ENCODE measurements at regions not wholly inside any gene's neighbourhood (a gene's known extent, or its start where the extent isn't known, plus 50 kb on each side); places are given as distances from the start of the nearest gene placed in this dataset.

DNA sequence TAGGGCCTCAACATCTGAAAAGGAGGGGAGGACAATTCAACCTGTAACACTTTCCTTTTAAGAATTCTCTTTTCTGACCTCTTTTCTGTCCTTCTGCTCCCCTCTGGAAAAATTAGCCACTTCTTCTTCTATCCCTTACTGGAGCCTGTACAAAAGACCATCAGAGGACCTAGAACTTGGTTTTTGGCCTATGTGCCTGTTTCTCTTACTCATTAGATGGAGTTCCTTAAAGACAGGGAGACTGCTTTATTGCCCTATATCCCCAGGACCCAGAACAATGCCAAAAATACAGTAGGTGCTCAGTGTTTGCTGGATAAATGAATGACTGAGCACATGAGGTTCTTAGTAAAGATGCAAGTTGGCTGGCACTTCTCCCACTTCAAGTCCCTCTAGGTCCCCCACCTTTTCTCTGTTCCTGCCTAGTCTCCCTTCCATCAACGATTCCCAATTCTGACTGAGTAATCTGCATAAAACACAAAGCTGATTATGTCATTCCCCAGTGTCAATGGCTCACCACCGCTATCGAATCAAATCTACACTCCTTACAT, 114.2 kb downstream of the DDX1 start:
- TF ChIP-seq YY1 (IDR thresholded peaks at IDR 0.05; ENCODE audit: low read depth, low read length) (no peak), TAF1 (IDR thresholded peaks at IDR 0.05; ENCODE audit: low read depth, low read length) (no peak), JUND (IDR thresholded peaks at IDR 0.05; ENCODE audit: low read length) (no peak)
- TF ChIP-seq, protein P1, sequence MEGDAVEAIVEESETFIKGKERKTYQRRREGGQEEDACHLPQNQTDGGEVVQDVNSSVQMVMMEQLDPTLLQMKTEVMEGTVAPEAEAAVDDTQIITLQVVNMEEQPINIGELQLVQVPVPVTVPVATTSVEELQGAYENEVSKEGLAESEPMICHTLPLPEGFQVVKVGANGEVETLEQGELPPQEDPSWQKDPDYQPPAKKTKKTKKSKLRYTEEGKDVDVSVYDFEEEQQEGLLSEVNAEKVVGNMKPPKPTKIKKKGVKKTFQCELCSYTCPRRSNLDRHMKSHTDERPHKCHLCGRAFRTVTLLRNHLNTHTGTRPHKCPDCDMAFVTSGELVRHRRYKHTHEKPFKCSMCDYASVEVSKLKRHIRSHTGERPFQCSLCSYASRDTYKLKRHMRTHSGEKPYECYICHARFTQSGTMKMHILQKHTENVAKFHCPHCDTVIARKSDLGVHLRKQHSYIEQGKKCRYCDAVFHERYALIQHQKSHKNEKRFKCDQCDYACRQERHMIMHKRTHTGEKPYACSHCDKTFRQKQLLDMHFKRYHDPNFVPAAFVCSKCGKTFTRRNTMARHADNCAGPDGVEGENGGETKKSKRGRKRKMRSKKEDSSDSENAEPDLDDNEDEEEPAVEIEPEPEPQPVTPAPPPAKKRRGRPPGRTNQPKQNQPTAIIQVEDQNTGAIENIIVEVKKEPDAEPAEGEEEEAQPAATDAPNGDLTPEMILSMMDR (IDR thresholded peaks at IDR 0.05; ENCODE audit: control extremely low read depth in 1 of 3, insufficient read depth in 1 of 3, low read depth in 1 of 3, low read length in 3 of 3): no peak
